HG02973 (cell line): ENCODE measurements at regions not wholly inside any gene's neighbourhood (a gene's known extent, or its start where the extent isn't known, plus 50 kb on each side); places are given as distances from the start of the nearest gene placed in this dataset.

Experiments used
- ATAC-seq: cut with Tn5 transposase; IDR thresholded peaks from one replicate; pipeline ENCODE4 v1.9.1; 2021; ENCODE audit warnings: moderate library complexity; ENCODE audit not compliant: unreplicated experiment

GRCh38 chr11:130637566-130637965 is 189.1 kb downstream of the ADAMTS15 start:
- no peak for ATAC-seq

DNA sequence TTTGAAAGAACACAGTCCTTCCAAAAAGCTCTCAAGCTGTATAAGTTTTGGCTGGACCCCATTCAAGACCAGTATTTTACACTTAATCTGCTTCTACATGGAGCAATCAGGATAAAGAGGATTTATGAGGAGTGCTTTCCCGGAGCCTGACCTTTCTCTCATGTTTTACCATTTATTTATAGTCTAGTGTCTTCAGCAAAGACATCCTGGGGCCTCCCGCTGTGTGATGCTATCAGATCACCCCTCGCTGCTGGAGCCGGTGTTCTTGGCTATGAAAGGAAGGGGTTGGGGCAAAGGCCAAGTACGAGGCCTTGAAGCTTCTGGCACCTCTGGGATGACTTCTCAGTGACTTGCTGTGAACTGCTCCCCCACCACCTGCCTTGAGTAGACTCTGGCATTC is 189.6 kb downstream of the ADAMTS15 start:
- no peak for ATAC-seq

DNA sequence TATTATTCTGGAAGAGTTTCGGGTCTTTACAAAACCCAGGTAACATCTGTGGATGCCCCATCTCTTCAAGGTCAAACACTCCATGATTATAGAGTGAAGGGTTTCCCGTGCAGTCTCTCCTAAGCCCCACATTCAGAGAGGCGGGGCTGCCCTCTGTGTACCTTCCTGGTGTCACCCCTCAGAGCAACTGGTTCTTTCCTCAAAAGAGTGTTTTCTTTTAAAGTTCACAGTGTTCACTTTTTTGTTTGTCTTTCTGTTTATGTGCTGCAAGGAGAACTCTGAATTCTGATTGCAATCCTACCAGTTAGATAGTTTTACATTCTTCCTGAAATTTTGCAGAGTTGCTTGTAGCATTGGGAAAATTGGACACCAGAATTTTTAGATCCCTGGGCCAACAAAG is 190.2 kb downstream of the ADAMTS15 start:
- no peak for ATAC-seq

- ATAC-seq, result no peak
Measured at GRCh38 chr11:130639369-130639768, 190.9 kb downstream of the ADAMTS15 start.

DNA sequence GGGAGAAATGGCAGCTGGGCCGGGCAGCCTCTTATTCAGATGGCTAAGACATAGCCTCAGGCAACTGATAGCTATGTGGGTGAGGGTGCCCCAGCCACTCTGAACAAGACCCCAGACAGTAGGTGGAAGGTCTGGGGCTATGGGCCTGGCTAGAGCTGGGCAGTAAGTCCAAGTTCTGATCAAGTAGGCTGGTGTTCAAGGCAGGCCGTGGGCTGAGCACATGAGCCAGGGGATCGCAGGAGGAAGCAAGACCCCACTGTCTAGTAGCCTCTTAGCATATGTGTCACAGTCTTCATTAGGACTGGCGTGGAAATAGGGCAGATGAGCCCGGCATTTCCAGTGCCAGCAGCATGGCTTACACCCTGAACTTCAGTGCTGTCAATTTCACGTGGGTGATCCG is 192.1 kb downstream of the ADAMTS15 start:
- ATAC-seq, result no peak

- no peak for ATAC-seq
Measured at GRCh38 chr11:130641876-130642275, 193.4 kb downstream of the ADAMTS15 start.

GRCh38 chr11:130642994-130643393 is 194.5 kb downstream of the ADAMTS15 start:
- no peak for ATAC-seq

GRCh38 chr11:130644187-130644586 is 195.7 kb downstream of the ADAMTS15 start:
- ATAC-seq, result no peak

DNA sequence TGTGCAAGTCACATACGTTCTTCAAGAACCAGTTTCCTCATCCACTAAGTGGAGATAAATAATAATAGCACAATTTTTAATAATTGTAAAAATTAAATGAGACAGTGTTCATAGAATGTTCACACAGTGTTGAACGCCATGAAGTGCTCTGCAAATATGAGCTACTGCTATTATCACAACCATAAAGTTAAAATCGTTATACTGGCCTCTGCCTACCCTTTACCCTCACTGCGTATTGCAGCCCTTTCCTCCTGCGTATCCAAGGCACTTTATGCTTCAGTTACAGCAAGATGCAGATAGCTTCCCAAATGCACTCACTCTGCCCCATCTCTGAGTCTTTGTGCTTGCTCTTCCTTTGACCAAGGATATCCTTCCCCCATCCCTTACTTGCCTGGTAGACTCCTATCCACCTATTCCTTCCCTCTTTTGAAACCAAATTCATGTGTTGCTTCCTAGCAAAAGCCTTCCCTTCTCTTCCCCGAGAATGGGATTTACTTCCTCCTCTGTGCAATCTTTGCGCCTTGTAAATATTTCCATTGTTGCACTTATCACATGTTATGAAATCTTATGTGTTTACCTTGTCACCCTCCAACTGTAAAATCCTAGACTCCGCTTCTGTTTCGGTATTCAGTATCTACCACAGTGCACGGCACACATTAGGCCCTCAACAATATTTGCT is 196.9 kb downstream of the ADAMTS15 start:
- no peak for ATAC-seq

- no peak for ATAC-seq
Measured at GRCh38 chr11:130645843-130646197, 197.4 kb downstream of the ADAMTS15 start.

GRCh38 chr11:130646881-130647280 is 198.4 kb downstream of the ADAMTS15 start:
- no peak for ATAC-seq

- no peak for ATAC-seq
Measured at GRCh38 chr11:130647371-130647770, 198.9 kb downstream of the ADAMTS15 start.

DNA sequence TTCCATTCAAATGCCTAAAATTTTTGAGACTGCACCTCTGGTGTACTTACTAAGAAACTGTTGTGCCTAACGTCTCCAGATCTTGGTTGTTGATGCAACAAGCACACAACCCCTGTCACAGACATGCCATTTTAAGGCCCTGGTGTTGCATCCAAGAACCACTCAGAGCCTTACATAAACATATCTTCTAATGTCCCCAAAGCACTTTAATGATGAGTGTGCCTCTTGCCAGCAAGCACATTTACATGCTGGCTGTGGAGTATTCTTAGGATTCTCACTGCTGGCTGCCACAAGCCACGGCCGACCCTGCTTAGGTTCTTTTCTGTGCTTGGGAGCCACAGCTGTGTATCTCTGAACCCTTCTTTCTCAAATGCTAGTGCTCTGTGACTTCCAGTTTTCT is 201.4 kb downstream of the ADAMTS15 start:
- ATAC-seq, result no peak

- ATAC-seq, result no peak
Measured at GRCh38 chr11:130650456-130651030, 202.1 kb downstream of the ADAMTS15 start.

DNA sequence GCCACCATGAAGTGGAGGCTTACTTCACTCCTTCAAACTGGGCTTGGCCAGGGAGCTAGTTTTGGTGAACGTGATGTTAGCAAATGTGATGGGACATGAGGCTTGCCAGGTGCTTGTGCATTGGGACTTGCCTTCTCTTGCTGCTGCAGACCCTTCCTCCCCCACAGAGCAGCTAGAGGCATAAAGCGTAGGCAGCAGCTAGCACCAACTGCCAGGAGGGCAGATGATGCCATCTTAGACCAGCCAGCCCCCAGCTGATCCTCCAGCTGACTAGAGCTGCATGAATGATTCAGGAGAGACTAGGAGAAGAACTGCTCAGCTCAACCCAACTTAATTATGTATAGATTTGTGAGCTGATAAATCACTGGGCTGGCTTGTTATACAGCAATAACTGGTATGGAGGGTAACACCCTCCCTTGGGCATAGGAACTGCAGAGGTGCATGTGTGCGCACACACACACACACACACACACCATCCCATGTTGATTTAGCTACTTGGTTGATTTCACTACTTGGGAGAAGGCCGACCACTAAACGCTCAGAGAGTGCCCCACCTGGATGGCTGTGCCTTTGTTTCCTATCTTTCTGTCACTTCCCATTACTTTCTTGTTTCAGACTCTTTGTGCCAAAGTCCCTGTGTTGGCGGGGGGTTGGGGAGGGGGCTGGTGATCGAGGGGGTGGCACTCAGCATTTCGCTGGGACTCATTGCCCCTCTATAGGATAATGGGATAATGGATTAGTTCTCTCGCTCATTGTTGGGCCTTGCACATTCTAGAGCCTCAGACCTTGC is 202.8 kb downstream of the ADAMTS15 start:
- ATAC-seq, result no peak

GRCh38 chr11:130652671-130653335 is 204.4 kb downstream of the ADAMTS15 start:
- ATAC-seq, result no peak

- ATAC-seq, result no peak
Measured at GRCh38 chr11:130653838-130654636, 205.6 kb downstream of the ADAMTS15 start.

- ATAC-seq, result no peak
Measured at GRCh38 chr11:130655300-130655699, 206.9 kb downstream of the ADAMTS15 start.

DNA sequence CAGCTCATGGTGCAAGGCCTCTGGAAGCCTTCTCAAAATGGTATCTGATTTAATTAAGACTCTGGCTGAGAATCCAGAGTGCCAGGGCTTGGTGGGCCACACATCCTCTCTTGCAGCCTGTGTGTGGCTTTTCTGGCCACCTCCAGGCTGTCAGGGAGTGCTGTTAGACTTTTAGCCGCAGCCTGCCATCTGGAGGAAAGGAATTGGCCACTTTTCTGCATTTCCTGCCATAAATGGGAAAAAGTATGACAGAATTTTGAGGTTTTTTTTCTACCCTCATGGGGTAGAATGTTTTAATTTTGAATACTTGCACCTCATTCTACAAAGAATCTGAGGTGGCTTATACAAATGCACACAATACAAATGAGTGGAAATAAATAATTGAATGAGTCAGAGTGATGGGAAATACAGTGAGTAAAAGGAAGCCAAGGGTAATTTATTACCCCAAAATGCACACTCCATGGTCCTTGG is 218.4 kb downstream of the ADAMTS15 start:
- no peak for ATAC-seq

DNA sequence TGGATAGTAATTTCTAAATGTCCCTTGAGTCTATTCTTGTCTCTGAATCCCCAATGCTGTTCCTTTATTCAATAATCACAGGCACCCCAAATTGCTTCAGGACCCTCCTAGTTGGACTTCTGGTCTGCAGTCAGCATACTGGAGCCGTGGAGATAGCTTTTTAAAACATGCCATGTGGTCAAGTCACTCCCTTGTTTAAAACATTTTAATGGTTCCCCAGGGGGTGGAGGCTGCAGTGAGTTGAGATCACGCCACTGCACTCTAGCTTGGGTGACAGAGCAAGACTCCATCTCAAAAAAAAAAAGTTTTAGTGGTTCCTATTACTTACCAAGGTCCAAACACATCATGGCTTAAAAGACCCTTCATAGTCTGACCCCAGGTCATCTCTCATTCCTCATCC is 220.3 kb downstream of the ADAMTS15 start:
- no peak for ATAC-seq

GRCh38 chr11:130670200-130670599 is 221.8 kb downstream of the ADAMTS15 start:
- no peak for ATAC-seq
